HCT116 (cell line): ENCODE measurements at regions not wholly inside any gene's neighbourhood (a gene's known extent, or its start where the extent isn't known, plus 50 kb on each side); places are given as distances from the start of the nearest gene placed in this dataset.

ENCODE experiments used
- ATAC-seq: fragments of 200-7000 bp; cut with Tn5 transposase; 2 replicates; pipeline ENCODE4 v1.9.1; 2020; ENCODE audit warnings: mild to moderate bottlenecking, moderate library complexity
- BruUV-seq: library from RNA; stranded (reverse); fragments of 400-500 nt; replicated peaks from 2 replicates; lab custom pipeline; 2021; lab: Mats Ljungman, UMichigan
- CTCF ChIA-PET: fragments of 300-600 bp; sonication (Branson Sonifier 250); formaldehyde crosslinking; loops from one replicate; lab custom pipeline; 2021; ENCODE audit warnings: antibody characterized with exemption; lab: Charles Lee
- POLR2A ChIA-PET: fragments of 300-600, 350-600 bp; sonication (Branson Sonifier 250); formaldehyde crosslinking; loops from one replicate; lab custom pipeline; 2021; ENCODE audit warnings: antibody characterized with exemption; lab: Charles Lee
- RAD21 ChIA-PET, 2 experiments: fragments of 300-600 bp; sonication (Branson Sonifier 250); formaldehyde crosslinking; loops; one replicate each; lab custom pipeline; 2023; ENCODE audit warnings: low total read pairs in 2 of 2; ENCODE audit not compliant: uncharacterized antibody in 2 of 2, unreplicated experiment in 2 of 2, low non-redundant PET in 1 of 2; lab: Charles Lee
- DNase-seq: peaks from one replicate; pipeline ENCODE4 v3.0.0-alpha.2; 2010; ENCODE audit warnings: low read depth, low spot score
- H2AFZ ChIP-seq: fragments of 200-600 bp; shearing (Covaris generic), sonication (generic); 2 replicates; pipeline ENCODE4 v1.6.1; 2017; ENCODE audit warnings: low read depth, mixed run types, mixed read lengths, antibody characterized with exemption, low read length; ENCODE audit not compliant: poor library complexity, severe bottlenecking
- H3K27ac ChIP-seq: 2 replicates; pipeline ENCODE4 v1.5.1; 2012; ENCODE audit warnings: low read depth, low read length
- H3K27me3 ChIP-seq: fragments of 200-600 bp; sonication (generic); 2 replicates; pipeline ENCODE4 v1.6.1; 2016; ENCODE audit warnings: mixed run types, low read length, mixed read lengths; ENCODE audit not compliant: insufficient read depth
- H3K36me3 ChIP-seq, 2 experiments: fragments of 200-500 bp in 1 of 2; fragments of 200-600 bp in 1 of 2; sonication (Bioruptor generic) in 1 of 2; sonication (generic) in 1 of 2; 2 replicates each; pipeline versions ENCODE4 v1.5.1 to v1.6.1; 2014 to 2016; ENCODE audit warnings: low read length in 2 of 2, inconsistent platforms in 1 of 2, mixed read lengths in 1 of 2, mixed run types in 1 of 2; ENCODE audit not compliant: insufficient read depth in 2 of 2, control insufficient read depth in 1 of 2
- H3K4me1 ChIP-seq, 2 experiments: fragments of 200-600 bp in 1 of 2; sonication (generic) in 1 of 2; 2 replicates each; pipeline versions ENCODE4 v1.5.1 to v1.6.1; 2012 to 2017; ENCODE audit warnings: low read length in 2 of 2, inconsistent platforms in 1 of 2, mild to moderate bottlenecking in 1 of 2, mixed read lengths in 1 of 2, mixed run types in 1 of 2, moderate library complexity in 1 of 2; ENCODE audit not compliant: insufficient read depth in 2 of 2, control insufficient read depth in 1 of 2
- H3K4me2 ChIP-seq: fragments of 200-600 bp; sonication (generic); 2 replicates; pipeline ENCODE4 v1.6.1; 2017; ENCODE audit warnings: mixed run types, low read length, mixed read lengths
- H3K4me3 ChIP-seq, 2 experiments: fragments of 200-600 bp in 1 of 2; sonication (generic) in 1 of 2; replicated peaks in 1 of 2; 2 replicates each; pipeline ENCODE4 v1.5.1; 2011 to 2016; ENCODE audit warnings: low read length in 2 of 2, control low read depth in 1 of 2, low read depth in 1 of 2, mild to moderate bottlenecking in 1 of 2, mixed read lengths in 1 of 2, mixed run types in 1 of 2
- H3K79me2 ChIP-seq: fragments of 200-600 bp; sonication (generic); 2 replicates; pipeline ENCODE4 v1.6.1; 2017; ENCODE audit warnings: mild to moderate bottlenecking, mixed run types, low read length, moderate library complexity, mixed read lengths; ENCODE audit not compliant: insufficient read depth
- H3K9ac ChIP-seq: fragments of 200-600 bp; sonication (generic); 2 replicates; pipeline ENCODE4 v1.6.1; 2016; ENCODE audit warnings: low read length, mixed read lengths
- H3K9me2 ChIP-seq: fragments of 200-600 bp; sonication (generic), shearing (Covaris generic); 2 replicates; pipeline ENCODE4 v1.6.1; 2017; ENCODE audit warnings: mixed run types, mild to moderate bottlenecking, moderate library complexity; ENCODE audit not compliant: insufficient read depth
- H3K9me3 ChIP-seq, 2 experiments: fragments of 200-500 bp in 1 of 2; fragments of 200-600 bp in 1 of 2; sonication (Bioruptor generic) in 1 of 2; sonication (generic) in 1 of 2; 2 replicates each; pipeline ENCODE4 v1.6.1; 2014 to 2017; ENCODE audit warnings: low read length in 2 of 2, mixed read lengths in 2 of 2, inconsistent platforms in 1 of 2, low read depth in 1 of 2, mild to moderate bottlenecking in 1 of 2, mixed run types in 1 of 2, moderate library complexity in 1 of 2; ENCODE audit not compliant: control insufficient read depth in 1 of 2, insufficient read depth in 1 of 2
- H4K20me1 ChIP-seq: fragments of 200-600 bp; sonication (generic), shearing (Covaris generic); 2 replicates; pipeline ENCODE4 v1.6.1; 2017; ENCODE audit warnings: mixed run types, mild to moderate bottlenecking, moderate library complexity; ENCODE audit not compliant: insufficient read depth
- CBX3 ChIP-seq: IDR thresholded peaks from 2 replicates; pipeline ENCODE4 v1.6.1; 2012; ENCODE audit warnings: low read depth
- CTCF ChIP-seq, 3 experiments: fragments of 200-600 bp in 1 of 3; sonication (generic) in 1 of 3; IDR thresholded peaks in 2 of 3; conservative IDR thresholded peaks in 1 of 3; 2 replicates each; pipeline ENCODE4 v1.5.1; 2012 to 2017; ENCODE audit warnings: low read depth in 2 of 3, low read length in 2 of 3, antibody characterized with exemption in 1 of 3, borderline replicate concordance in 1 of 3, control low read depth in 1 of 3, mild to moderate bottlenecking in 1 of 3, mixed read lengths in 1 of 3, mixed run types in 1 of 3, moderate library complexity in 1 of 3; ENCODE audit not compliant: insufficient read depth in 1 of 3
- EZH2 ChIP-seq: fragments of 200-600 bp; sonication (generic); IDR thresholded peaks from 2 replicates; pipeline ENCODE4 v1.6.1; 2017; ENCODE audit warnings: antibody characterized with exemption, mixed run types
- EZH2phosphoT487 ChIP-seq: fragments of 200-600 bp; IDR thresholded peaks from 2 replicates; pipeline ENCODE4 v1.6.1; 2018; ENCODE audit warnings: antibody characterized with exemption, borderline replicate concordance
- FOSL1 ChIP-seq: IDR thresholded peaks from 2 replicates; pipeline ENCODE4 v1.6.1; 2012; ENCODE audit warnings: low read depth
- JUND ChIP-seq: IDR thresholded peaks from 2 replicates; pipeline ENCODE4 v1.6.1; 2012
- POLR2A ChIP-seq: IDR thresholded peaks from 2 replicates; pipeline ENCODE4 v1.7.0; 2011; ENCODE audit warnings: borderline replicate concordance; ENCODE audit not compliant: insufficient read depth, insufficient read length; ENCODE audit errors: extremely low read depth
- POLR2AphosphoS5 ChIP-seq: IDR thresholded peaks from 2 replicates; pipeline ENCODE4 v1.6.1; 2011; ENCODE audit warnings: mild to moderate bottlenecking, low read depth, low read length, moderate library complexity
- SP1 ChIP-seq: IDR thresholded peaks from 2 replicates; pipeline ENCODE4 v1.6.1; 2012; ENCODE audit warnings: low read depth
- YY1 ChIP-seq: IDR thresholded peaks from 2 replicates; pipeline ENCODE4 v1.6.1; 2011; ENCODE audit warnings: low read length, low read depth, moderate library complexity, mild to moderate bottlenecking; ENCODE audit not compliant: insufficient replicate concordance; ENCODE audit errors: extremely low read depth
- ZBTB33 ChIP-seq: IDR thresholded peaks from 2 replicates; pipeline ENCODE4 v1.6.1; 2011; ENCODE audit warnings: mild to moderate bottlenecking, low read length, moderate library complexity; ENCODE audit not compliant: insufficient replicate concordance; ENCODE audit errors: extremely low read depth
- intact Hi-C: fragments of 100-400 bp; cut with micrococcal nuclease; formaldehyde crosslinking; loops from 2 replicates; pipeline ENCODE4 v1.10.0; 2022

DNA sequence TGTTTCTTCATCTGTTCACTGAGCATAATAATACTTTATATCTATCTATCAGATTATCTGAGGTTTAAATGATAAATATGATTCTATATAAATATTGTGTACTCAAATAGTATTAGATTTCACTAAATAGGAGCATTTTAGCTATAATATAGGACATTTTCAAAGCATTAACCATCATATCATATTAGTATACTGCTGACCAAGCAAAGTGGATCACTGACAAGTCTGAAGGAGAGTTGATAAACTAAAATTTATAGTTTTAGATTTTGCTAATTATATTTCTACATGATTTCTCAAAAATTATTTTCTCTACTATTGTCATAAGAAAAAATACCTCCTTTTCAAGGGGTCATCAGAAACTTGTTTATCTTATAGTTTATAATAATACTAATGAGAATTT is 937.8 kb upstream of the LRATD1 start:
- H3K27ac ChIP-seq: no peak overlapping the region
- no peaks in the 10 kb centered on the region for H3K9me2 ChIP-seq
- no peak for TF ChIP-seq EZH2phosphoT487
- TF ChIP-seq FOSL1: no peak
- no peak for TF ChIP-seq POLR2AphosphoS5
- no peak for TF ChIP-seq SP1
- TF ChIP-seq, all 23 proteins: peak for 0
- no peaks in the 10 kb centered on the region for H3K79me2 ChIP-seq
- intact Hi-C loops: no loop called here
- POLR2A ChIA-PET: no interaction called here
- no peak overlapping the region for H3K9ac ChIP-seq
- H3K27me3 ChIP-seq: no peaks in the 10 kb centered on the region
- RAD21 ChIA-PET: no interaction called here
- H2AFZ ChIP-seq: no peak overlapping the region
- ATAC-seq (no peak), DNase-seq (no peak)
- no peaks in the 10 kb centered on the region for H4K20me1 ChIP-seq
- CTCF ChIA-PET: no interaction called here
- H3K4me2 ChIP-seq: no peak overlapping the region
- H3K4me3 ChIP-seq: no peak overlapping the region
- H3K36me3 ChIP-seq: no peaks in the 10 kb centered on the region; a peak in 1 of 4 replicates
- H3K9me3 ChIP-seq: peaks cover 3 to 11% of the 10 kb centered on the region in 2 experiments; a peak in 2 of 4 replicates
- no peaks in the 10 kb centered on the region for H3K4me1 ChIP-seq
- BruUV-seq: no TSS peak

DNA sequence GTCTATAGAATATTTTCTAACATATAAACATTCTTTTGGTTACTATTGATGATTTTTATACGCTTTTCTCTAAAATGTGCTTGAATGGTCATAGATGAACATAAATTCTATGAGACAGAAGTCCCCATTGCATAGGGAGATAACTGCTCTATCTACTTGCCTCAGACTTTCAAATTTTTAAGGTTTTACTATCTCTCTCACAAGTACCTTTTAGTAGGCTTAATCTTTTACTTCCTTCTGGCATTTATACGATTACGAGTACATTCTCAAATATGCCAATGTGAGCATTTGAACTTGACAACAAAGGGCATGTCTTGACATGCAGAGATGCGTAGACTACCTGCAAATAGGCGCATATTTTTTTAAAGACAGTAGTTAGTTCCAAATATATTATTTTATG is 935.9 kb upstream of the LRATD1 start:
- no peaks in the 10 kb centered on the region for H4K20me1 ChIP-seq
- CTCF ChIA-PET: no interaction called here
- no peak overlapping the region for H2AFZ ChIP-seq
- H3K4me1 ChIP-seq: no peaks in the 10 kb centered on the region
- peaks cover 3 to 12% of the 10 kb centered on the region in 2 experiments; a peak in 3 of 4 replicates for H3K9me3 ChIP-seq
- no peaks in the 10 kb centered on the region; a peak in 1 of 4 replicates for H3K36me3 ChIP-seq
- no peak for ATAC-seq
- no peaks in the 10 kb centered on the region for H3K9me2 ChIP-seq
- H3K4me3 ChIP-seq: no peak overlapping the region
- no peaks in the 10 kb centered on the region for H3K27me3 ChIP-seq
- no peak for DNase-seq
- TF ChIP-seq CBX3: no peak
- TF ChIP-seq EZH2: no peak
- no peak for TF ChIP-seq JUND
- no peak for TF ChIP-seq ZBTB33
- no peak for TF ChIP-seq POLR2A
- TF ChIP-seq YY1: no peak
- no peak for TF ChIP-seq CTCF (IDR thresholded peaks at IDR 0.05 in 2 of 3, conservative IDR thresholded peaks at IDR 0.05 in 1 of 3; ENCODE audit: borderline replicate concordance in 1 of 3, insufficient read depth in 1 of 3, low read depth in 2 of 3, low read length in 2 of 3)
- POLR2A ChIA-PET: no interaction called here
- no peak overlapping the region for H3K4me2 ChIP-seq
- H3K9ac ChIP-seq: no peak overlapping the region
- H3K27ac ChIP-seq: no peak overlapping the region
- no TSS peak for BruUV-seq
- H3K79me2 ChIP-seq: no peaks in the 10 kb centered on the region
- RAD21 ChIA-PET: no interaction called here
- intact Hi-C loops: no loop called here
